HG03139 (cell line): ENCODE measurements at regions not wholly inside any gene's neighbourhood (a gene's known extent, or its start where the extent isn't known, plus 50 kb on each side); places are given as distances from the start of the nearest gene placed in this dataset.

Experiments used
- ATAC-seq: cut with Tn5 transposase; IDR thresholded peaks from one replicate; pipeline ENCODE4 v1.9.1; 2021; ENCODE audit not compliant: unreplicated experiment

DNA sequence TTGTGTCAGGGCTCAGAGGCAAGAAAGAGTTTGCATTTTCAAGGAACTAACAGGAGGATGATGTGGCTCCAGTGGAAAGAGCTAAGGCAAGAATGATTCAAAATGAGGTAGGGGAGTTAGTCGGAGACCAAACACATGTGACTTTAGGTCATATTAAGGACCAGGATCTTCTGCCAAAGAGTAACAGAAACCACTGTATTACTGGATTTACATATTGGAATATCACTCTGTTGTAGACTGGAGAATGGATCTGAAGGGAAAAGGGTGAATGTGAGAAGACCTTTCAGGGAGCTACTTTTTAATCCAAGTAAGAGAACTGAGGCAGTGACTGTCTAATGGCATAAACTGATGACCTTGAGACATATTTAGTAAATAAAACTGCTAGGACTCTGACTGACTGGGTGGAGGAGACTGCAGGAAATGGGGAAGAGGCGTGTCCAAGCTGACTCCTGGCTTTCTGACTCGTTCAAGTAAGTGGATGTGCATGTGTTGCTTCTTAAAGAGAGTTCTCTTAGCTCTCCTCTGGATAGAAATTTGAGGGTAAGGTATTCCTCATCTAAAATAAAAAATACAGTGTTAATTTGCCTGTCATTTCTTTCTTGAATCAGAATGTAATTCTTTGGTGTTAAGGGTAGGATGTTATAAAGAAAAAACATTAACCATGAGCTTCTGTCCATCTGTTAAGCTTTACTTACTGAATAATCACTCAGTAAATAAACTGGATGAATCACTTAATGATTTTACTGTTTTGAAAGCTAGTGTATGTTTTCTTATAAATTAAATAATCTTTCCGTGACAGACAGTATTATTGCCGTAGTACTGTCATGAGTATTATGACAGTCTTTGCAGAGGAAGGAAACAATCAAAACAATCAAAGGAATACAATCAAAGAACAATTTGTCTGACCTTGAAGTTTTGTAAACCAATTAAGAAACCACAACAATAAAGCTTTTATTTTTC lies 58.3 kb upstream of the CFAP20DC start:
- no peak for ATAC-seq

DNA sequence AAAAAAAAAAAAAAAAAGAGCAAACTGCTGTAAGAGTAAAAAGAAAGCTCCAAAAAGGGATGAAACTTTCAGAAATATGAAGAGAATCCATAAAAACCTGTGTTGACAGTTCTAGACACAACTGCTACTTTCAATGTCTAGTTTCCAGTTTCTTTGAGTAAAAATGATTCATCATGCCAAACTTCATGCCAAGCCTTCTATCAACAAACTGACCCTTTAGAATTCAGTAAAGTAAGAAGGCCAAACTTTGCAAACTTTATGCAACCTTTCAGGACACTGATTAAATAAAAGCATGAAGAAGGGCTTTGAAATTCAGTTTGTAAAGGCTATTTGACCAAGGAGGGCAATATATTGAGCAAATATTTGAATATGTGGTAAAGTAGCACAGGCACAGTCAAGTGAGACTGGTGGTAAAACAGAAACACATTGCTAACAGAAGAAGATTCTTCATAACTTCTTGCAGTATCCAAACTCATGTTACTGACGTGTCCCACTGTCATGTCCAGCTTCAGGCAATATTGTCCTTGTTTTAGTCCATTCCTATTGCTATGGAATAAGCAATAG lies 56.3 kb upstream of the CFAP20DC start:
- no peak for ATAC-seq

DNA sequence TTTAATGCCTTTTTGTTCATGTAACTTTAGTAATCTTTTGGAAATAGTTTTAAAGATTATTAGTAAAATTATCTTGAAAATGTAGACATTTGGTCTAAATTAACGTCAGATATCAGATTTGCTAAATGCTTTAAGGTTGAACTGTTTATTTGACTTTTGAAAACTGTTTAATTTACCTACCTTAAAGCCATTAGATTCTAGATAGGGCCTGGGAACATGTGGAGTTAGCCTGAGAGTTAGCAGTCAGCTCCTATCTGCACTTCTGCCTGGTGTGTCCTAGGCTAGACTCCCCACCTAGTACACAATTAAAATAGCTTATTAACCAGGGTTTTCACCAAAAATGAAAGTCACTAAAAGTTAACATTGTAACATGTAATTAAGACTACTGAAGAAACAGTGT lies 53.7 kb upstream of the CFAP20DC start:
- ATAC-seq = no peak

DNA sequence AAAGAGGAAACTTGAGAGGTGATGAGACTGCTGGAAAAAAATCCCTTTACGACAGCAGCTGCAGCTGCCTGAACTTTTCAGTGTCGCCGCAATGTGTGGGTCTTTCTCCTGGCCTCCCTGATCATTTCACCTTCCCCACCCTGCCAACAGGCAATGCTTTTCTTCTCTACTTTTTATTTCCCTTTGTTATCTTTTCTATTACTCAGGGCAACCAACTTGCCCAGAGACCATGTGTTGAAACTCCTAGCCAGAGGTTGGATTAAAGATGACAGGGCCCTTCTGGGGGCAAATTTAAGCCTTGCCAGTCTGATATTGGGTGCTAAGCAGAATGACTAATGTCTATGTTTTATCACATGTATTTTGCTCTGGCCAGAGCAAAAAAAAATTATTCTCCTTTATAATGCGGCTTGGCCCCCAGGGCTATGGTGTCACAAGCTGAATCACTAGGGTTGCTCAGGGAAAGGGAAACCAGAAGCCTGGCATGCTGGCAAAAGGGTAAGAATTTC lies 51.5 kb upstream of the CFAP20DC start:
- ATAC-seq = no peak
